Activated CD8-positive, alpha-beta T cell treated with anti-CD3 and anti-CD28 coated beads, Interleukin-2, amount 10 ng/mL, durations not matched to agents 7 days and 5 days (primary cell): ENCODE measurements at regions not wholly inside any gene's neighbourhood (a gene's known extent, or its start where the extent isn't known, plus 50 kb on each side); places are given as distances from the start of the nearest gene placed in this dataset.

Experiments used
- ATAC-seq: fragments of 150-1000 bp; cut with Tn5 transposase; one replicate; pipeline ENCODE4 v1.10.0; 2021; ENCODE audit warnings: moderate library complexity
- CTCF ChIA-PET: fragments of 350-600 bp; sonication (Branson Sonifier 250); formaldehyde crosslinking; loops from one replicate; lab custom pipeline; 2021; ENCODE audit warnings: antibody characterized with exemption; lab: Charles Lee
- POLR2A ChIA-PET: fragments of 350-600 bp; sonication (Branson Sonifier 250); formaldehyde crosslinking; loops from one replicate; lab custom pipeline; 2021; ENCODE audit warnings: antibody characterized with exemption; lab: Charles Lee
- DNase-seq: peaks from one replicate; pipeline ENCODE4 v3.0.0-alpha.2; 2020
- H3K27ac Mint-ChIP-seq: one replicate; pipeline ENCODE4 v1.8.0; 2021; ENCODE audit warnings: mild to moderate bottlenecking, mixed read lengths
- H3K27me3 Mint-ChIP-seq: one replicate; pipeline ENCODE4 v1.8.0; 2021; ENCODE audit warnings: low read depth, mixed read lengths
- H3K36me3 Mint-ChIP-seq: one replicate; pipeline ENCODE4 v1.8.0; 2021; ENCODE audit warnings: low read depth, mixed read lengths
- H3K4me1 Mint-ChIP-seq: one replicate; pipeline ENCODE4 v1.8.0; 2021; ENCODE audit warnings: low read depth, mixed read lengths
- H3K4me3 Mint-ChIP-seq: one replicate; pipeline ENCODE4 v1.8.0; 2021; ENCODE audit warnings: mild to moderate bottlenecking, mixed read lengths
- H3K9me3 Mint-ChIP-seq: one replicate; pipeline ENCODE4 v1.8.0; 2022; ENCODE audit warnings: mixed read lengths; ENCODE audit not compliant: insufficient read depth

DNA sequence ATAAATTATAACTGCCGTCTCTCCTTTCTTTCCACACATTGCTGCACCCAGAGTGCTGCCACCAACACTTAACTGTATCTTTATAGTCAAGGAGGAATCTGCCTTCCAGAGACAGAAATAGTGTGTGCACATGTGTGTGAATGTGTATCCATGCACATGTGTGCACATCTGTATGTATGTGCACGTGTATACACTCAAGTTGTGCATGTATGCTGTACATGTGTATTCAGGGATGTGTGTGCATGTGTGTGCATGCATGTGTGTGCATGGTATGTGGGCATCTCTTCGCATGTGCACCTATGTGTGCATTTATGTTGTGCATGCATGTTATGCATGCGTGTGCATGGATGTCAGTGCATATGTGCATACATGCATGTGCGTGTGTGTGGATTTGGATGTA lies 253.3 kb downstream of the KLF6 start:
- Mint-ChIP-seq H3K27me3 (peaks cover 6% of the 10 kb centered on the region), H3K4me1 (no peaks in the 10 kb centered on the region), H3K4me3 (no peak overlapping the region), H3K36me3 (no peaks in the 10 kb centered on the region), H3K9me3 (no peaks in the 10 kb centered on the region), H3K27ac (no peak overlapping the region)
- CTCF ChIA-PET: no interaction called here
- DNase-seq (no peak), ATAC-seq (no peak)
- POLR2A ChIA-PET: no interaction called here

DNA sequence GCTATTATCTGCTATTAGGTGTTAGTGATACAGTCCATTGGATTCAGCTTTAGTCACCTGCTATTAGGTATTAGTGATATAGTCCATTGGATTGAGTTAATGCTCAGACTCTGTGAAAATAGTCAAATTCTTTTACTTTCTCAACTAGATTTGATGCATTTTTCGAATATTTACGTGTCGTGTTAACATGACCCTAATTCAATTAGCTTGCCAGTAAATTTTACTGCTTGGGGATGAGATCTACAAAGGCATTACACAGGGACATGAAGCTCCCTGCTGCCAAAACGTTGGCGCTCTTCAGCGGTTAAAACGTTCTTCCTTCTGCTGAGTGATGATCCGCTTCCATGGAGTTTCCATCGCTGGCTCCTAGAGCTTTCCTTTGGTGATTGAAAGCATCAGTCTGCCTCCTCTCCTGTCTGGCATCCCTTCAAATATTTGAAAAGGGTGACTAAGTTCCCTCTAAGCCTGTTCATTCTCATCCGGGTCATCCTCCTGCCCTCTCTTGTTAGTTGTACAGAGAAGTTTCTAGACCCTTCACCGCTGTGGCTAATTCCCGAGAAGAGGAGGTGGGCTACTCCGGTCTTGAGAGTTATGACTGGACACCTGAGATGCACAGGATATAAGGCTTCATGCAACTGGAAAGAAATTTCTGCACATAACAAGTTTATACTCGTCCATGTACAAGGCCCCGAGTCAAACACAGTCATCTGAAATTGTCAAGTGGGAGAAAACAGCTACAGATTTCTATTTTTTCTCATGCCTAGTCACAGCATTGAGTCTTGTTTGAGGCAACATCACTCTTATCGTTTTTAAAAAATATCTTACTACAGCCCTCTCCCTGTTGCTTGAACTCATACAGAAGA lies 254.0 kb downstream of the KLF6 start:
- POLR2A ChIA-PET: interaction anchor here (0.7 kb wide), 1 partner anchor 254 kb away, joined by 3 read pairs; the partner anchor contains the start of gene KLF6
- peaks cover 6% of the 10 kb centered on the region for H3K27me3 Mint-ChIP-seq
- no peak overlapping the region for H3K27ac Mint-ChIP-seq
- H3K4me3 Mint-ChIP-seq: no peak overlapping the region
- DNase-seq (no peak), ATAC-seq (no peak)
- H3K36me3 Mint-ChIP-seq: no peaks in the 10 kb centered on the region
- H3K9me3 Mint-ChIP-seq: no peaks in the 10 kb centered on the region
- CTCF ChIA-PET: no interaction called here
- H3K4me1 Mint-ChIP-seq: no peaks in the 10 kb centered on the region

DNA sequence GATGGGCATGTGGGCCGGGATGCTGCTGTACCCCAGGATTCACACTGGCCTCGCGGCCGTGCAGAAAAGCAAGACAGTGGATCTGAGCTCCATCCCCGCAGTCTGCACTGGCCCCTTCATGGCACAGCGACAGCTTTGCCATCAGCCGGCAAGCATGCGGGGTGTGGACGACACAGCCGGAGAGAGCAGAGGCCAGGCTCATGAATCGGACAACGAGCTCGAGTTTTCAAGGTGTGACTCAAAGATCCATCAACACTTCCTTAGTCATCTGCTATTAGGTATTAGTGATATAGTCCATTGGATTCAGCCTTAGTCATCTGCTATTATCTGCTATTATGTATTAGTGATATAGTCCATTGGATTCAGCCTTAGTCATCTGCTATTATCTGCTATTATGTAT lies 254.7 kb downstream of the KLF6 start:
- Mint-ChIP-seq H3K36me3 (no peaks in the 10 kb centered on the region), H3K4me1 (no peaks in the 10 kb centered on the region), H3K9me3 (no peaks in the 10 kb centered on the region), H3K27me3 (peaks cover 12% of the 10 kb centered on the region), H3K27ac (no peak overlapping the region), H3K4me3 (no peak overlapping the region)
- CTCF ChIA-PET: no interaction called here
- no peak for DNase-seq
- POLR2A ChIA-PET: interaction anchor here (0.7 kb wide), 1 partner anchor 255 kb away, joined by 3 read pairs; the partner anchor contains the start of gene KLF6
- no peak for ATAC-seq

DNA sequence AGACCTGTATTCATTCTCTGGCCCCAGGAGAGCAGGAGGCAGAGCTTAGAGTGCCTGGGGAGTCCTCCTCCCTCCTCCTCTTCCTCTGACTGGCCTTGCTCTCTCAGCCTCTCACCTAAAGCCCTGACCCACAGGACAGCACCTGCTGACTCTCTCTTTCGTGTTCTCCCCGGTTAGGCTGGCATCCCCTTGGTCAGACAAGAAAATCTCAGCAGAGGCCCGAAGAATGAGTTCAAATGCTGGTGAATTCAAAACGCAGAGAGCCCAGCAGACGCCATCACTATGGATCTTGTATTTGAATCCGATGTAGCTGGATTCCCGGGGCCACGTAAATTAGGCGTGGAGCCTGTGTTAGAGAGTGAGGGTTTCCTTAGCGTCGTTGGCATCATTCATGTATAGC lies 255.3 kb downstream of the KLF6 start:
- Mint-ChIP-seq H3K27me3 (peaks cover 15% of the 10 kb centered on the region), H3K27ac (no peak overlapping the region), H3K4me3 (no peak overlapping the region), H3K4me1 (no peaks in the 10 kb centered on the region), H3K9me3 (no peaks in the 10 kb centered on the region), H3K36me3 (no peaks in the 10 kb centered on the region)
- ATAC-seq: no peak
- DNase-seq: no peak
- ChIA-PET CTCF (no interaction called here), POLR2A (no interaction called here)

DNA sequence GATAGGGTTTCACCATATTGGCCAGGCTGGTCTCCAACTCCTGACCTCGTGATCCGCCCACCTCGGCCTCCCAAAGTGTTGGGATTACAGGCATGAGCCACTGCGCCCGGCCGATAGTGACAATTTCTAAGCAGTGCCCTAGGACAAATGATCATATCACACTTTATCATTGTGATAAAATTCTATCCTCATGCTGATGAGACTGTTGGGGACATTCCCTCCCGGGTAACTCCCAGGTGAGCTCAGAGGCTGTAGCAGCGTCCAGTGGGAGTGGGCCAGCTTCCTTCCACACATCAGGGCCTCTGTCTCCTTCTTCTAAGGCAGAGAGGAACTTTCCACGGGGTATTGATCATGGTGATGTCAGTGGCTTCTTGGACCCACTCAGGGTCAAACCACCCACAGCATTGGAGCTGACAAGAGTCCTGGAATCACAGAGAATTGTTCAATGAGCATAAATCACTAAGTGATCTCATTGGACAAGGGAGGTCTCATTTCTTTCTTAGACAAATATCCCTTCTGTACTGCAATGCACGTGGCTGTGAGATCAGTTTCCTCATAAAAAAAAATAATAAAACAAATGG lies 256.1 kb downstream of the KLF6 start:
- CTCF ChIA-PET: no interaction called here

DNA sequence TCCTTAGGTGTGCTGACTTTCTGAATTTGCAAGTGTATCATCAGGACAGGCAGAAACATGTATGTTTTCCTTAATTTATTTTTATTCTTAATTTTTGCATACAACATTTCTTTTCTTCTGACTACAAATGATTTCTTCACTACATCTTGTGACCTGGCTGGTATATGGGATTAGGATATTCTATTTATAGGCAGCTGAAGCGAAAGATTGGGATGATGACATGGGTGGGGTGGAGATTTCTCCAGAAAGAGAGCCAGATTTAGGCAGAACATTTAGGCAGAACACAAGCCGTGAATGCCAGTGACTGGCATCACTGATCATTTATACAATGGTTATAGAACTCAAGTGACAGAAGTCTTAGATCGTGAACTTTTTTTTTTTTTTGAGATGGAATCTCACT lies 256.7 kb downstream of the KLF6 start:
- no peak for DNase-seq
- CTCF ChIA-PET: no interaction called here
- Mint-ChIP-seq H3K4me3 (no peak overlapping the region), H3K27me3 (peaks cover 15% of the 10 kb centered on the region), H3K9me3 (no peaks in the 10 kb centered on the region), H3K36me3 (no peaks in the 10 kb centered on the region), H3K27ac (no peak overlapping the region), H3K4me1 (no peaks in the 10 kb centered on the region)
- POLR2A ChIA-PET: no interaction called here
- ATAC-seq: no peak

More for the DNA sequence above, 256.1 kb downstream of the KLF6 start:
- Mint-ChIP-seq H3K4me3 (no peak overlapping the region), H3K9me3 (no peaks in the 10 kb centered on the region), H3K27ac (no peak overlapping the region), H3K27me3 (peaks cover 15% of the 10 kb centered on the region), H3K36me3 (no peaks in the 10 kb centered on the region), H3K4me1 (no peaks in the 10 kb centered on the region)
- POLR2A ChIA-PET: no interaction called here
- DNase-seq: no peak
- ATAC-seq: no peak

DNA sequence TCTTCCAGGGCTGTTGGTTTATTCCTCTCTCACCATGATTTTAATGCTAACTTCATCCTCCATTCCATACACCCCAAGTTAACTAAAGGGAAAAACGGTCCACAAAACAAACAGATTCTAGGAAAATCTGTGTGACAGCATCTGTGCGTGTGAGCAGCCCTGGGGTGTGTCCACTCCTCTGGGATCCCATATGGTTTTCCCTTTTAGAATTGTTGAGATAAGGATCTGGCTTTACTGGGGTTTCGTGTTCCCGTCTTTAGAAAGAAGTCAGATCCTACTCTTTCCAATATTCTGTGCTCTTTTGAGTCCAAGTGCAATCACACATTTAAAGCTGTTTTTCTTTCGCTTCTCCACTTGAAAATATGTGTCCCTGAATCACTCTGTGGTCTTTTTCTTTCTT lies 257.1 kb downstream of the KLF6 start:
- ChIA-PET CTCF (no interaction called here), POLR2A (no interaction called here)

DNA sequence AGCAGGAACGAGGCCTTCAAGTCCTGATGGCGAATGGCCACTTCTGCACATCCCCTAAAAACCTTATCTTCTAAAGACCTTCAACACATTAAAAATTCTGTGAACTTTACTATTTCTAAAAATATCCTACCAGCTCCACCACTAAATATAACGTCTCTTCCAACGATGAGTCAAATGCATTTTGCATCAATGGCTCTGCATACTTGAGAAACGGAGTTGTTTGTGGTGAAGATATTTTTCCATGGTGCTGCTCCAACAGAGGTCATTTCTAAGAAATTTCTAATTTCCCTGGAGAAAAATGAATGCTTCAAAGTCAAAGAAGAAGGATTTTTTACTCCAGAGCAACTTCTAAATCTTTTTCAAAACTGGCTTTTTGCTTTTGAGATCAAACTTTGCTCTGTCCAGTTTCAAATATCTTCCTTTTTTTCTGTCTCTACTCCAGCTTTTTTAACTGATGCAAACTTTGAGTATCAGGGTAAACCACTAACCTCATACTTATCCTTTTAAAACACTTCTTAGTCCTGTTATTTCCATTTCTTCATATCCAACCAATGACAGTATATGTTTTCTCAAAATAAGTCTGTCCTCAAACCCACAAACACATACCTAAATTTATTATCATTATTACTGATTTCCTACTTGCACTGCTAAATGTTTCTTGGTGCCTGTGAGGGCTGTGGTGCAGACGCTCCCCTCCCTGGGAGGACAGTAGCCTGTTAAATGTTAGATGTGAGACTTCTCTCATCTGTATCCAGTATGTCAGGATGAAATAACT lies 258.1 kb downstream of the KLF6 start:
- Mint-ChIP-seq H3K27ac (no peak overlapping the region), H3K4me3 (no peak overlapping the region), H3K4me1 (no peaks in the 10 kb centered on the region), H3K9me3 (no peaks in the 10 kb centered on the region), H3K27me3 (peaks cover 15% of the 10 kb centered on the region), H3K36me3 (no peaks in the 10 kb centered on the region)
- DNase-seq (no peak), ATAC-seq (no peak)
- ChIA-PET POLR2A (interaction anchor here (0.6 kb wide), 1 partner anchor 796 kb away, joined by 3 read pairs; no protein-coding TSS in a partner anchor), CTCF (no interaction called here)

More for the DNA sequence above, 257.1 kb downstream of the KLF6 start:
- no peaks in the 10 kb centered on the region for H3K4me1 Mint-ChIP-seq
- no peaks in the 10 kb centered on the region for H3K36me3 Mint-ChIP-seq
- ATAC-seq: no peak
- no peaks in the 10 kb centered on the region for H3K9me3 Mint-ChIP-seq
- peaks cover 15% of the 10 kb centered on the region for H3K27me3 Mint-ChIP-seq
- no peak overlapping the region for H3K4me3 Mint-ChIP-seq
- H3K27ac Mint-ChIP-seq: no peak overlapping the region
- DNase-seq: no peak

DNA sequence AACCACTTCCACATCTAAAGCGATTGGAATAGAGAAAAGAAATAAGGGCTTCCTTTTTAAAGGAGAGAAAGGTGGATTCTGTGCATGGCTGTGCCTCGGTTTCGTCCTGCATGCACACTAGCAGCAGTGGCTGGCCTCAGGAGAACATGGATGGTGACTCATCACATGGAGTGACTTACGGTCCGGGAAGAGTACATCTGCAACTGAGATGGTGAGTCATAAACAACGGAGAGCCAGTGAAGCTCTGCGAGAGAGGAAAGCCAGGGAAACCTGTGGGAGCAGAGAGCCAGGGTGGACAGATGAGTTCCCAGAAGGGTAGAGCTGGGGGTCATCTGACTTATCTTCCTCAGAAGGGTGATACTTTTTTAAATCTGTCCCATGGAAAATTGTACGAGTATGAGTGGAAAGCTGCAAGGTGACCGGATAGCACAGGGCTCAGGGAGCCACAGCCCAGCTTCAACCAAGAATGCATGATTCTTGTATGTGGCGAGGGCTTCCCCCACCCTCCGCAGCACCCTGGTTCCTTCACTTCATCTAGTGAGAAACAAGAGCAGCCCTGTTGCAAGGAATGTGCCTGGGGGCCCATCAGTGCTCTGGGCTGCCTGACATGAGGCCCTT lies 259.1 kb downstream of the KLF6 start:
- Mint-ChIP-seq H3K9me3 (no peaks in the 10 kb centered on the region), H3K4me3 (no peak overlapping the region), H3K27me3 (peaks cover 13% of the 10 kb centered on the region), H3K27ac (no peak overlapping the region), H3K4me1 (no peaks in the 10 kb centered on the region), H3K36me3 (no peaks in the 10 kb centered on the region)
- ChIA-PET POLR2A (no interaction called here), CTCF (no interaction called here)
- DNase-seq (no peak), ATAC-seq (no peak)

DNA sequence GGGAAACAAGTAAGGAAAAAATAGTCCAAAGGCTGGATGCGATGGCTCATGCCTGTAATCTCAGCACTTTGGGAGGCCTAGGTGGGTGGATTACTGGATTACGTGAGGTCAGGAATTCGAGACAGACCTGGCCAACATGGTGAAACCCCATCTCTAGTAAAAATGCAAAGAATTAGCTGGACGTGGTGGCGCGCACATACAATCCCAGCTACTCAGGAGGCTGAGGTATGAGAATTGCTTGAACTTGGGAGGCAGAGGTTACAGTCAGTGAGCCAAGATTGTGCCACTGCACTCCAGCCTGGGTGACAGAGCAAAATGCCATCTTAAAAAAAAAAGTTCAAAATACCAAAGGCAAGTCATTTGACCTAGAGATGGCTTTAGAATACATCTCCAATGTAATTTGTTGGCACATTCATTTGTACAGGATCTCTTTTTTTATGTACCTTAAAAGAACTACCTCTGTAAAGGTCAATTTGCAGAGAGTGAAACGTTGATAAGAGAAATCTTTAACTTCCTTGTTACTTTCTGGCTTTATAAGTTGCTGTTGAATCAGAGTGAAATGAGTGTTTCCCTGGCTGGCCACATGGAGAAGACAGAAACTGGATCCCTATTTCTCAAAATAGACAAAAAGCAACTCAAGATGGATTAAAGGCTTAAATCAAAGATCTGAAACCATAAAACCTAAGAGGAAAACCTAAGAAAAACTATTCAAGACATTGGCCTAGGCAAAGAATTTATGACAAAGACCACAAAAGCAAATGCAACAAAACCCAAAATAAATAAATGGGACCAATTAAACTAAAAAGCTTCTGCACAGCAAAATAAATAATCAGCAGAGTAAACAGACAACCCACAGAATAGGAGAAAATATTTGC lies 260.7 kb downstream of the KLF6 start:
- no peaks in the 10 kb centered on the region for H3K9me3 Mint-ChIP-seq

More for the DNA sequence above, 260.7 kb downstream of the KLF6 start:
- Mint-ChIP-seq H3K36me3 (no peaks in the 10 kb centered on the region), H3K4me1 (no peaks in the 10 kb centered on the region), H3K27me3 (peaks cover 13% of the 10 kb centered on the region), H3K27ac (no peak overlapping the region), H3K4me3 (no peak overlapping the region)
- ChIA-PET POLR2A (no interaction called here), CTCF (no interaction called here)
- no peak for ATAC-seq
- DNase-seq: no peak
